H1 (cell line): ENCODE measurements at regions not wholly inside any gene's neighbourhood (a gene's known extent, or its start where the extent isn't known, plus 50 kb on each side); places are given as distances from the start of the nearest gene placed in this dataset.
A peak's percentile ranks its signal among the peaks of the same experiment; 100 is the strongest.

Experiments
- CTCF ChIA-PET: fragments of 300-600 bp; sonication (Branson Sonifier 250); formaldehyde crosslinking; loops from one replicate; lab custom pipeline; 2021; ENCODE audit not compliant: partially characterized antibody; lab: Charles Lee
- POLR2A ChIA-PET: fragments of 300-600 bp; sonication (Branson Sonifier 250); formaldehyde crosslinking; loops from one replicate; lab custom pipeline; 2021; ENCODE audit warnings: inconsistent platforms; ENCODE audit not compliant: partially characterized antibody; lab: Charles Lee
- DNase-seq, 2 experiments: peaks; one replicate each; pipeline versions ENCODE4 v3.0.0 to v3.0.0-alpha.2; 2010 to 2022; ENCODE audit warnings: low spot score in 2 of 2, low read depth in 1 of 2, mixed read lengths in 1 of 2
- FAIRE-seq: peaks from 2 replicates; lab custom pipeline; 2011; peaks lifted over from hg19 to GRCh38; lab: Jason Lieb, UNC
- H2AFZ ChIP-seq: 2 replicates; pipeline ENCODE4 v1.8.1; 2012; ENCODE audit warnings: low read length, inconsistent platforms
- H2AK5ac ChIP-seq: 2 replicates; pipeline ENCODE4 v1.6.1; 2013; ENCODE audit warnings: low read depth, low read length
- H2BK120ac ChIP-seq: replicated peaks from 2 replicates; pipeline ENCODE3; 2013; ENCODE audit warnings: low read depth, low read length, inconsistent platforms
- H2BK12ac ChIP-seq: 2 replicates; pipeline ENCODE4 v1.6.1; 2013; ENCODE audit warnings: low read depth, low read length
- H2BK15ac ChIP-seq: 2 replicates; pipeline ENCODE4 v1.6.1; 2013; ENCODE audit warnings: low read length
- H2BK20ac ChIP-seq: 2 replicates; pipeline ENCODE4 v1.6.1; 2013; ENCODE audit warnings: low read length
- H2BK5ac ChIP-seq: 2 replicates; pipeline ENCODE4 v1.6.1; 2013; ENCODE audit warnings: low read depth, low read length
- H3K14ac ChIP-seq: 2 replicates; pipeline ENCODE4 v1.6.1; 2013; ENCODE audit warnings: inconsistent platforms; ENCODE audit not compliant: insufficient read length
- H3K18ac ChIP-seq: 2 replicates; pipeline ENCODE4 v1.6.1; 2013; ENCODE audit warnings: low read length; ENCODE audit errors: extremely low read depth
- H3K23ac ChIP-seq: 2 replicates; pipeline ENCODE4 v1.6.1; 2013; ENCODE audit warnings: inconsistent platforms; ENCODE audit not compliant: insufficient read length
- H3K23me2 ChIP-seq: 2 replicates; pipeline ENCODE4 v1.6.1; 2013; ENCODE audit warnings: low read depth, low read length
- H3K27ac ChIP-seq: 2 replicates; pipeline ENCODE4 v1.6.1; 2011; ENCODE audit warnings: low read depth, low read length, inconsistent platforms
- H3K27me3 ChIP-seq, 4 experiments: replicated peaks in 1 of 4; 1 replicate in 1 of 4; 2 replicates in 3 of 4; pipeline versions ENCODE4 v1.6.1 to v1.8.1; 2011 to 2013; ENCODE audit warnings: low read length in 3 of 4, mild to moderate bottlenecking in 3 of 4, inconsistent platforms in 2 of 4, mixed read lengths in 2 of 4, moderate library complexity in 1 of 4; ENCODE audit not compliant: control insufficient read depth in 3 of 4, insufficient read depth in 3 of 4; ENCODE audit errors: extremely low read depth in 1 of 4
- H3K36me3 ChIP-seq, 4 experiments: 2 replicates each; pipeline versions ENCODE4 v1.6.1 to v1.8.1; 2011 to 2013; ENCODE audit warnings: mild to moderate bottlenecking in 4 of 4, low read length in 3 of 4, moderate library complexity in 2 of 4, control low read depth in 1 of 4, inconsistent platforms in 1 of 4; ENCODE audit not compliant: insufficient read depth in 4 of 4, control insufficient read depth in 2 of 4
- H3K4ac ChIP-seq: replicated peaks from 2 replicates; pipeline ENCODE3; 2013; ENCODE audit warnings: low read length, low read depth, mixed read lengths, inconsistent platforms; ENCODE audit not compliant: insufficient read length
- H3K4me1 ChIP-seq, 4 experiments: replicated peaks in 1 of 4; 1 replicate in 1 of 4; 2 replicates in 3 of 4; pipeline versions ENCODE4 v1.6.1 to v1.8.1; 2011 to 2013; ENCODE audit warnings: low read length in 3 of 4, inconsistent platforms in 2 of 4, mixed read lengths in 1 of 4; ENCODE audit not compliant: insufficient read depth in 4 of 4, control insufficient read depth in 3 of 4
- H3K4me2 ChIP-seq, 2 experiments: 2 replicates each; pipeline versions ENCODE4 v1.6.1 to v1.8.1; 2011 to 2013; ENCODE audit warnings: low read depth in 2 of 2, low read length in 2 of 2, control low read depth in 1 of 2, inconsistent platforms in 1 of 2, mild to moderate bottlenecking in 1 of 2; ENCODE audit not compliant: insufficient read depth in 1 of 2
- H3K4me3 ChIP-seq, 4 experiments: fragments of 200-600, 300-600 bp in 1 of 4; sonication (generic), shearing (Covaris generic), sonication (Bioruptor Twin) in 1 of 4; 2 replicates each; pipeline versions ENCODE4 v1.5.1 to v1.8.1; 2011 to 2016; ENCODE audit warnings: low read length in 4 of 4, low read depth in 3 of 4, control low read depth in 2 of 4, inconsistent platforms in 2 of 4, mild to moderate bottlenecking in 2 of 4, mixed read lengths in 1 of 4, moderate library complexity in 1 of 4; ENCODE audit not compliant: insufficient read depth in 2 of 4; ENCODE audit errors: extremely low read depth in 1 of 4
- H3K56ac ChIP-seq: replicated peaks from 2 replicates; pipeline ENCODE3; 2013; ENCODE audit warnings: low read depth, mild to moderate bottlenecking, mixed read lengths, low read length, inconsistent platforms; ENCODE audit not compliant: insufficient read length
- H3K79me1 ChIP-seq: 2 replicates; pipeline ENCODE4 v1.6.1; 2013; ENCODE audit warnings: low read depth, low read length, control low read depth
- H3K79me2 ChIP-seq, 2 experiments: 2 replicates each; pipeline versions ENCODE4 v1.6.1 to v1.8.1; 2012 to 2013; ENCODE audit warnings: low read length in 2 of 2, mild to moderate bottlenecking in 2 of 2, inconsistent platforms in 1 of 2; ENCODE audit not compliant: insufficient read depth in 2 of 2, control insufficient read depth in 1 of 2
- H3K9ac ChIP-seq, 4 experiments: replicated peaks in 1 of 4; 1 replicate in 1 of 4; 2 replicates in 3 of 4; pipeline versions ENCODE4 v1.6.1 to v1.8.1; 2011 to 2013; ENCODE audit warnings: low read depth in 3 of 4, low read length in 3 of 4, control low read depth in 2 of 4, mild to moderate bottlenecking in 2 of 4, moderate library complexity in 2 of 4, inconsistent platforms in 1 of 4; ENCODE audit errors: extremely low read depth in 1 of 4
- H3K9me3 ChIP-seq, 2 experiments: 2 replicates each; pipeline versions ENCODE4 v1.6.1 to v1.8.1; 2012 to 2013; ENCODE audit warnings: mild to moderate bottlenecking in 2 of 2, moderate library complexity in 2 of 2, control low read depth in 1 of 2, inconsistent platforms in 1 of 2, low read depth in 1 of 2, low read length in 1 of 2, mixed read lengths in 1 of 2; ENCODE audit not compliant: insufficient read depth in 2 of 2
- H4K20me1 ChIP-seq, 2 experiments: replicated peaks in 1 of 2; 2 replicates each; pipeline versions ENCODE3 to v1.8.1; 2011 to 2013; ENCODE audit warnings: inconsistent platforms in 2 of 2, low read length in 2 of 2, mild to moderate bottlenecking in 1 of 2; ENCODE audit not compliant: insufficient read depth in 2 of 2, control insufficient read depth in 1 of 2
- H4K5ac ChIP-seq: 2 replicates; pipeline ENCODE4 v1.6.1; 2013; ENCODE audit warnings: low read length, low read depth, mixed read lengths, inconsistent platforms; ENCODE audit not compliant: insufficient read length
- H4K8ac ChIP-seq: 2 replicates; pipeline ENCODE4 v1.8.0; 2013; ENCODE audit warnings: mild to moderate bottlenecking, moderate library complexity, low read length, inconsistent platforms; ENCODE audit not compliant: insufficient read depth; ENCODE audit errors: extremely low read depth
- H4K91ac ChIP-seq: replicated peaks from 2 replicates; pipeline ENCODE3; 2013; ENCODE audit warnings: low read length, mixed read lengths, inconsistent platforms; ENCODE audit not compliant: insufficient read length
- CEBPB ChIP-seq: IDR thresholded peaks from 2 replicates; pipeline ENCODE4 v1.6.1; 2012; ENCODE audit warnings: low read depth, low read length
- CTCF ChIP-seq, 3 experiments: IDR thresholded peaks; 1 replicate in 2 of 3; 2 replicates in 1 of 3; pipeline versions ENCODE4 v1.5.1 to v1.6.1; 2011; ENCODE audit warnings: low read length in 3 of 3, mild to moderate bottlenecking in 3 of 3, inconsistent platforms in 2 of 3, low read depth in 1 of 3, moderate library complexity in 1 of 3; ENCODE audit not compliant: insufficient read depth in 1 of 3; ENCODE audit errors: control extremely low read depth in 1 of 3
- E2F6 ChIP-seq: IDR thresholded peaks from 2 replicates; pipeline ENCODE4 v1.6.1; 2012; ENCODE audit warnings: inconsistent platforms
- EGR1 ChIP-seq: IDR thresholded peaks from 2 replicates; pipeline ENCODE4 v1.6.1; 2011; ENCODE audit warnings: low read depth, low read length, borderline replicate concordance
- MAX ChIP-seq: IDR thresholded peaks from 2 replicates; pipeline ENCODE4 v1.6.1; 2012; ENCODE audit warnings: inconsistent platforms
- TAF1 ChIP-seq: IDR thresholded peaks from 2 replicates; pipeline ENCODE4 v1.6.1; 2011; ENCODE audit warnings: mild to moderate bottlenecking, low read depth, low read length
- TAF7 ChIP-seq: optimal IDR thresholded peaks from 2 replicates; pipeline ENCODE3; 2011; ENCODE audit warnings: low read depth, mild to moderate bottlenecking, inconsistent platforms, low read length, moderate library complexity, borderline replicate concordance
- TBP ChIP-seq: IDR thresholded peaks from 2 replicates; pipeline ENCODE4 v1.6.1; 2011; ENCODE audit warnings: low read depth, low read length, improper control_type of control experiment
- TEAD4 ChIP-seq: IDR thresholded peaks from 2 replicates; pipeline ENCODE4 v1.6.1; 2012; ENCODE audit warnings: low read depth, low read length, inconsistent platforms, mixed read lengths
- ZNF274 ChIP-seq: IDR thresholded peaks from 2 replicates; pipeline ENCODE4 v1.7.0; 2012; ENCODE audit warnings: low read length, borderline replicate concordance; ENCODE audit errors: extremely low read depth
- WGBS, 2 experiments: shearing (Covaris generic) in 1 of 2; methylation state at CpG; one replicate each; pipeline versions ENCODE4 v1.1.6 to v1.1.7; 2013 to 2015; ENCODE audit warnings: low lambda C conversion rate in 2 of 2, mixed read lengths in 2 of 2, inconsistent platforms in 1 of 2, low coverage in 1 of 2, missing lambda C conversion rate in 1 of 2; ENCODE audit not compliant: insufficient replicate concordance in 2 of 2, insufficient coverage in 1 of 2, insufficient read length in 1 of 2; ENCODE audit errors: extremely low coverage in 1 of 2, missing lambda C conversion rate in 1 of 2; 5-methylcytosine and 5-hydroxymethylcytosine counted together

GRCh38 chr11:115087791-115088190 lies 409.5 kb downstream of the NXPE2 start:
- no peaks in the 10 kb centered on the region for H3K36me3 ChIP-seq
- H2BK20ac ChIP-seq: no peak overlapping the region
- H3K9ac ChIP-seq: no peak overlapping the region
- H2AK5ac ChIP-seq: no peak overlapping the region
- no peaks in the 10 kb centered on the region for H4K20me1 ChIP-seq
- no peak overlapping the region for H2BK120ac ChIP-seq
- no peak overlapping the region for H2BK12ac ChIP-seq
- WGBS, 2 experiments: 77% methylated on average over 2 of the region's 2 CpGs; no CpG with 5 or more reads in 1 of the 2 experiments
- H3K9me3 ChIP-seq: no peaks in the 10 kb centered on the region
- H3K4me3 ChIP-seq: no peak overlapping the region
- no peak for FAIRE-seq
- no peak overlapping the region for H4K91ac ChIP-seq
- POLR2A ChIA-PET: interaction anchor here (0.6 kb wide), 1 partner anchor 114 kb away, joined by 3 read pairs; no protein-coding TSS in a partner anchor
- H3K79me2 ChIP-seq: no peaks in the 10 kb centered on the region
- H3K4me2 ChIP-seq: no peak overlapping the region
- 0 out of 7 replicates have a peak, but pooled peaks cover 0 to 3% (median 0%) of the 10 kb centered on the region in 4 experiments for H3K27me3 ChIP-seq
- H3K23me2 ChIP-seq: no peaks in the 10 kb centered on the region
- no peak overlapping the region for H4K5ac ChIP-seq
- no peak overlapping the region for H2BK5ac ChIP-seq
- H3K14ac ChIP-seq: no peak overlapping the region
- H3K23ac ChIP-seq: no peak overlapping the region
- no peak overlapping the region for H3K18ac ChIP-seq
- H3K56ac ChIP-seq: no peak overlapping the region
- no peak overlapping the region for H2AFZ ChIP-seq
- no peaks in the 10 kb centered on the region for H3K79me1 ChIP-seq
- peaks cover 0 to 9% (median 1%) of the 10 kb centered on the region in 4 experiments; a peak in 4 of 7 replicates for H3K4me1 ChIP-seq
- CTCF ChIA-PET: interaction anchor here (0.6 to 1.0 kb wide), 2 partner anchors 129 to 313 kb away, joined by 3 to 4 read pairs; no protein-coding TSS in a partner anchor
- H3K27ac ChIP-seq: no peak overlapping the region
- H2BK15ac ChIP-seq: no peak overlapping the region; the same call in 1 of the 2 replicates
- DNase-seq: peak in 1 of 2 experiments; percentile 25
- H3K4ac ChIP-seq: no peak overlapping the region
- H4K8ac ChIP-seq: peak overlapping the region; percentile 3; the same call in 1 of the 2 replicates
- TF ChIP-seq TAF1: no peak
- TF ChIP-seq TEAD4: 0 out of 2 replicates have a peak, but pooled peaks have one; percentile 20
- no peak for TF ChIP-seq MAX
- no peak for TF ChIP-seq TBP
- peak; percentile 46; the same call in 1 of the 2 replicates for TF ChIP-seq E2F6
- TF ChIP-seq ZNF274: no peak
- TF ChIP-seq EGR1: no peak
- TF ChIP-seq CTCF (IDR thresholded peaks at IDR 0.05; ENCODE audit: control extremely low read depth in 1 of 3, insufficient read depth in 1 of 3, low read depth in 1 of 3, low read length in 3 of 3): no peak
- no peak for TF ChIP-seq CEBPB
- TF ChIP-seq TAF7: no peak
